A673 (cell line): ENCODE measurements at regions not wholly inside any gene's neighbourhood (a gene's known extent, or its start where the extent isn't known, plus 50 kb on each side); places are given as distances from the start of the nearest gene placed in this dataset.

Source experiments
- CTCF ChIP-seq: fragments of 300-800, 200-600 bp; sonication (generic); conservative IDR thresholded peaks from 2 replicates; pipeline ENCODE4 v1.5.1; 2017; ENCODE audit warnings: low read depth, mild to moderate bottlenecking, antibody characterized with exemption, low read length, moderate library complexity, mixed read lengths
- EZH2 ChIP-seq: fragments of 200-600 bp; sonication (generic); IDR thresholded peaks from 2 replicates; pipeline ENCODE4 v1.6.1; 2017; ENCODE audit warnings: borderline replicate concordance, low read depth, mild to moderate bottlenecking, mixed read lengths, antibody characterized with exemption, low read length; ENCODE audit not compliant: poor library complexity, severe bottlenecking

- TF ChIP-seq CTCF: no peak
- TF ChIP-seq EZH2: no peak
Observed at GRCh38 chr5:2005101-2006041, 122.6 kb upstream of the IRX4 start.
